T1000 (cell line): ENCODE measurements at regions not wholly inside any gene's neighbourhood (a gene's known extent, or its start where the extent isn't known, plus 50 kb on each side); places are given as distances from the start of the nearest gene placed in this dataset.

Experiments
- DNase-seq: peaks from one replicate; lab custom pipeline; 2025; ENCODE audit warnings: mixed read lengths; lab: John Stamatoyannopoulos, UW

DNA sequence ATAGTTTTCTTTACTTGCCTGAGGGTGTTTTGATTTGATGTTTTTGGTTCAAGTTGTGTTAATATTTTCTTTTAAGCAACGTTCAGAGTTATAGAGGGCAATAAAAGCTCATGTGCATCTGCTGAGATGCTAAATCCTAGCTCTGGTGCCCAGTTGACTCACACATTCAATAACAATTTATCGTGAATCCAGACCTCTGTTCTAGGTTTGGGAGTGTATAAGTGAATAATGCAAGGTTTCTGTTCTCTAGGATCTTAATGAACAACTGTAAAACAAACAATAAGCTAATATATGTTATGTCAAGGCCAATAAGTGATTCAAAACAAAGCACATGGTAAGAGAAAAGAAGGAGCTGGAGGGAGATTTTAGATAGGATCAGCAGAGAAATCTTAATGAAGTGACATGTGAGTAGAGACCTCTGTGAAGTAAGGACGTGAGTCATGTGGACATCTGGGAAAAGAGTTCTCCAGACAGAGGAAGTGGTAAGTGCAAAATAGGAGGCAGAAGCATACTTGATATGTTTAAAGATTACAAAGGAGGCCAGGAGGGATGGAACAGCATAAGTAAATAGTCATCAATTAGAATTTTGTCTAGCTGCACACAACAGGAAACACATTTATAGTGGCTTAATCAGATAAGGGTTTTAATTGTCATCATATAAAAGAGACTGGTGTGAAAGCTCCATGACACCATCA, 278.5 kb upstream of the HTR2A start:
- DNase-seq: no peak

DNA sequence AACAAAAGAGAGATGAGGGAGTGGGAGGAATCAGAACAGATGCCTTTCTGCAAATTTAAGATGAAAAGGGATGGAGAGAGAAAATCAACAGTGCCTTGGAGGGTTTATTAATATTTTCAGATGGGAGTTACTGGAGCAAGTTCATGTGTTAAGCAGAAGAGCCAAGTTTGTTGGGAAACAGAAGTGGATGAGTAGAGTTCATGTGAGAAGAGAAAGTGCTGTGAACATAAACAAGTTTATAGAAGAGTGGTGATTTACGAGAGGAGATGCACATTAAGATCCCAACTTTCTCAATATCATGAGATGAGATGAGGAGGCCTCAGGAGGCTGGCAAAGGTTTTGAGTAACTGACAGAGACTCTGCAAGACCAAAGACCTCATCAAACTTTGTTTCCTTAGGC, 274.1 kb upstream of the HTR2A start:
- no peak for DNase-seq

DNA sequence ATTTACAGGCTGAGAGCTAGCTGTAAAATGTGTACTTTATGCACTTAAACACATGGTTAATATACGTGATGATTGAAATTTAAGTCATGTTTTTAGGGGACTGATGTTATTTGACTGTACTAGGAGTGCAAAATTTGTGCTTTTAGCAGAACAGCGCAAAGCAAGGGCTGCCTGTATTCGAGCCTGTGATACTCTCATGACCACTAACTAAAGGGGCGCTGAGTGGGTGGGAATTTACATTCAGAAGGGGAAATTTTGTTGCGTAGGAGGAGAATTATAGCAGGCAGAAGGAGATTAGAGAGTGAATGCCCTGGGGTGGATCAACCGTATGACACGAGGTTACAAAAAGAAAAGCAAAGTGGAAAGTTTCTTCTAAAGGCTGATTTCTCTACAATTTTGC, 271.8 kb upstream of the HTR2A start:
- DNase-seq: no peak

DNA sequence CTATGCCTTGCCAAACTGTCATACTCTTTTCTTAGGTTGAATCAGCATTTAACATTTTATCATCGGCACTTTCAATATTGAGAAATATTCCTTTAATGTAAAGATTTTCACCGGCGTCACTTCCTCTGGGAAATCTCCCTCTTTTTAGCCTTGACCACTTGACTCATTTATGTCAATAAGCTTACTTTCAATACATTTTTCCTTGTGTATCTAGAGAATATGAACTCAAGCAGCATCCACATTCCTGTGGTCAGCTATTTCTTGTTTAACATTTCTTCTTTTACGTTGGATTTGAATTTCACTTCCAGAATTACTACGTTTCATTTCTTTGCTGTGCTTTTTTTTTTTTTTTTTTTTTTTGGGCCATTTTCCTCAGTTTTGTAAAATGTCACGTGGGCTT, 271.2 kb upstream of the HTR2A start:
- no peak for DNase-seq

DNA sequence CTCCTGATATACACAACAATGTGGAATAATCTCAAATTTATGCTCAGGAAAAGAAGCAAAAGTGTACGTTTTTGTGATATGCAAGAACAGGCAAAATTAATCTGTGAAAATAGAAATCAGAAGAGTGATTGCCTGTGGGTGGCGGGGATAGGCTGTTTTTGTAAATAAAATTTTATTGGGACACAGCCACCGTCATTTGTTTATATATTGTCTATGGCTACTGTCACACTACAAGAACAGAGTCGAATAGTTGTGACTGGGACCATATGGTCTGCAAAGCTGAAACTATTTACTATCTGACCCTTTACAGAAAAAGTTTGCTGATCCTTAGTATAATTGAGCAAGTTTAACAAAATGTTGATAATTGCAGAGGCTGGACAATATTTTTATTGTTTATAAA, 269.5 kb upstream of the HTR2A start:
- DNase-seq: no peak

DNA sequence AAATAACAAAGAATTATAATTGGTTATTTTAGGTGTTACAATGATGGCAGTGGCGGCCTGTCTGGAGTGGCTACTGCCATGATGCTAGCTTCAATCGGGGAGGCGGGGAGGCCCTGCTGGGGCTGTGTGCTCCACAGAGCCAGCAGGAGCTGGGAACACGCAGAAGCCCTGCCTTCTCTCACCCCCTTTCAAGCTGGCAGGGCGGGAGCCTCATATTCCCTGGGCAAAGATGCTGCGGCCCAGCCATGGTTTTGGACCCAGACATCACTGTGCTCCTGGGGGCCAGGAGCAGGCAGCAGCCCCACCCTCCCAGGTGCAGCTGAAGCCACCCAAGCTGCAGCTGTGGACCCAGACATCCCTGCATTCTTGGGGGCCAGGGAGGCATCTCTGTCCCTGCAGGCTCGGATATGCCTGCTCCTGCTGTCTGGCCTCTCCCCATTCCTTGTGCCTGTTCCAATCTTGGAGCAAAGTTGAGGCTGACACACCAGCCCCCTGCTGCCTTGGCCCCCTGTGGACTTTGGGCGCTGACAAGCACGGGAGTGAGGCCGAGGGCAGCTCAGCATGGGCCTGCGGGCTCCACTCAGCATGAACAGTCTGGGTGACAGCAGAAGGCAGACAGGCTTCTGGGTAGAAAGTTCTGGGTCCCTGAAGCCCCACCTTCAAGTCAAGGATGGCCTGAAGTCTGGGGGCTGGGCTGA, 263.1 kb upstream of the HTR2A start:
- no peak for DNase-seq

DNA sequence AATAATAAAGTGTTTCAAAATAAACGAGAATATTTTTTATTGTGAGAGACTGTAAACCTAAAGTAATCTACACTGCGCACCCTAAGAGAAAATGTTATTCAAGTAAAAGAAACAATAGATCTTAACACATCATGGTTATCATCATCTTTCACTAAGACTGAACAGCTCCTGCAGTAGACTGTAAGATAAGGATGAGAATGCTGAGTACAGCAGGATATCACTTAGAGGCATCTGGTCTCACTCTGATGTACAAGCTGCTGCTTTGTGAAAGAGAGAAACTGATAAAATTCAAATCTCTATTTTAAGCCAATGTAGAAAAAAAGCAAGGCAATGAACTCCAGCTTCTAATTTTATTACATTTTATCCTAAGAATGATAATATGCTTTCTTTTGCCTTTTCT, 261.7 kb upstream of the HTR2A start:
- DNase-seq: no peak

DNA sequence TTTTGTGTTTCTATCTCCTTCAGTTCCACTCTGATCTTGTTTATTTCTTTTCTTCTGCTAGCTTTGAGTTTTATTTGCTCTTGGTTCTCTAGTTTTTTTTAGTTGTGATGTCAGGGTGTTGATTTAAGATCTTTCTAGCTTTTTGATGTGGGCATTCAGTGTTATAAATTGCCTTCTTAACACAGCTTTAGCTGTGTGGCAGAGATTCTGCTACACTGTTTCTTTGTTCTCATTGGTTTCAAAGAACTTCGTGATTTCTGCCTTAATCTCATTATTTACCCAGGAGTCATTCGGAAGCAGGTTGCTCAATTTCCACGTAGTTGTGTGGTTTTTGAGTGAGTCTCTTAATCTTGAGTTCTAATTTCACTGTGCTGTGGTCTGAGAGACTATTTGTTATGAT, 251.7 kb upstream of the HTR2A start:
- no peak for DNase-seq

DNA sequence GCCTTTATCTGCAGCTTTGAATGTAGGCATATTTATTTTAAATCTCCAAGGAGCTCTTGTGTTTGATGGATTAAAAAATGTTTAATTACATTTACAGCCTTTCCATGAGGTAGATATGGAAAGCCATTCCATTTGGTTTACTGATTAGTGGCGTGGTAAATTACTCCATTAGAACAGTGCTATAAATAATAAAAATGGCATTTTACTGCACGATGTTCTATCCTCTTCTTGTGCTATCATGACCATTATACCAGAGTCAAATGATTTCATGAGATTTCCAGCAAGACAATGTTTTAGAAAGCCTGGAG, 250.9 kb upstream of the HTR2A start:
- DNase-seq: no peak

DNA sequence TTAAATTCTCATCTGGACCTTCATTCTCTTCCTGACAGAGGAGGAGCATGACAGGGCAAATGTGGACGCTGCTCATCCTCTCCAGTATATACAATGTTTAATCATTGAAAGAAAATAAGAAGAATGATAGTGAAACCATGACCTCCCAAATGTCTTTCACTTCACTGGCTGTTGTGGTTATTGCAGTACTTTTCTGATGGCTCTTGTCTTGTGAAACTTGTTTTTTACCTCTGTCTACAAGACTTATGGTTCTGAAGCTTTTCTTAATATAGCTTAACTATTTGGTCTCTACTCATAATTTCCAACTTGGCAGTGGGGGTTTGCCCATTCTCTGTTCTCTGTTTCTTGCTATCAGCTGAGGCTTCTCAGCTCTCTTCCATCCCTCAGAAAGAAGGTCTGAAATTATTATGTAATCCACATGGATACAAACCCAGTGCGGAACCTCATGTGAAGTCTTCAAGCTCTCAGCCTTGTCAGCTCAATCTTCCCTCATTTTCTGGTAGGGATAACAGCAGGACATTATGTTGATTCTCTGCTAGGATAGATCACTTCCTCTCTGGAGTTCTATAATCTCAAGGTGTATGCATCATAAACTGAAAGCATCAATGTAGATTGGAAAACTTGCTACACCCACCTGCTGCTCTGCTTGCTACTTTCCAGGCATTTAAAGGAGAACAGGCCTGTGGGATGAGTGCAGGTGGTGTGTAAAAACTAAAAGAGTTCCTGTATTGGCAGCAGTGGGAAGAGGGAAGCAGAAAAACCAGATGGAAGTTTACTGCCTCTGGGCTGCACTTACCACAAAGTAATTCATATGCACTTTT, 250.3 kb upstream of the HTR2A start:
- DNase-seq: no peak

DNA sequence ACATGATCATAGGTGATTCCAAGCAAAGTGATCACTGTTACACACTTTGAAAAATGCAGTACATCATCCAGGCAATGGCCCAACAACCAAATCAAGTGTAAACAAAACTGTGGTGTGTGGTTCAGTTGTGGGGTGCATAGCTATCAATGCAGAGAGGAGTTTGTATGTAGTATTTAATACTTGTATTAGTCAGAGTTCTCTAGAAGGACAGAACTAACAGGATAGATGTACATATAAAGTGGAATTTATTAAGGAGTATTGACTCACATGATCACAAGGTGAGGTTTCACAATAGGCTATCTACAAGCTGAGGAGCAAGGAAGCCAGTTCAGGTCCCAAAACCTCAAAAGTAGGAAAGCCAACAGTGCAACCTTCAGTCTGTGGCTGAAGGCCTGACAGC, 249.3 kb upstream of the HTR2A start:
- DNase-seq: no peak

DNA sequence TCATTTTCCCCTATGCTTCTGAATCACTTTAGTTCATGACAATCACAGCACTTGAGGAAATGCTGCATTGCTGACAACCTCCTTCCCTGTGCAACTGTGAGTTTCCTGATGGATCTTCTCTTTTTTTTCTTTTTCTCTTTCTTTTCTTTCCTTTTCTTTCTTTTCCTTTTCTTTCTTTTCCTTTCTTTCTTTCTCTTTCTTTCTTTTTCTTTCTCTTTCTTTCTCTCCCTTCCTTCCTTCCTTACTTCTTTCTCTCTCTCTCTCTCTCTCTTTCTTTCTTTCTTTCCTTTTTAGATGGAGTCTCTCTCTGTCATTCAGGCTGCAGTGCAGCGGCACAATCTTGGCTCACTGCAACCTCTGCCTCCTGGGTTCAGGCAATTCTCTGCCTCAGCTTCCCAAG, 247.9 kb upstream of the HTR2A start:
- no peak for DNase-seq

DNA sequence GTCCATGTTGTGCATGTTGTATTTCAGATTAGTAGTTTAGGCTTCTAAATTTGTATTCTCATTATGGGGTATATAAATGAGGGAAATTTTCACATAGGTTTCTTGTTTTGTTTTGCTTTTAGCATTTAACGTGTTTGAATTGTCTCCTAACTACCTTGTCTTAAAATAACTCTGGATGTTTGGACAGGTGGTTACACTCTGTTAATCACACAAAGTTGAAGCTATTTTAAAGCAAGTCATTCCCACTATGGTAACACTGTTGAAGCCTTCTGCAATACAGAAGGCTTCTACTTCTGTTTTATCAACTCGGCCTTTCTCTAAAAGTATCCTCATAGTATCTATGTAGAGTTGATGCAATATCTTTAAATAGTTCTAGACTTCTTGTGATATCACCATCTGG, 245.3 kb upstream of the HTR2A start:
- no peak for DNase-seq

DNA sequence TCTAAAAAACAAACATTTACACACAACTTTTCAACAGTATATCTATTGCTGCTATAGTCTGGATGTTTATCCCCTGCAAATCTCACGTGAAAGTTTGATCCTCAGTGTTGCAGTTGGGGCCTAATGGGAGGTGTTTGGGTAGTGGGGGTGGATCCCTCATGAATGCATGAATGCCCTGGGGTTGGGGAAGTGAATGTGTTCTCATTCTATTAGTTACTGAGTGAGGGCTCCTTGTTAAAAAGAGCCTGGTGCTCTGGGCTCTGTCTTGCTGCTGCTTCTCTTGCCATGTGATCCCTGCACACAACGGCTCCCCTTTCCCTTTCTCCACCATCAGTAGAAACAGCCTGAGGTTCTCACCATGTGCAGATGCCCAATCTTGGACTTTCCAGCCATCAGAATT, 242.7 kb upstream of the HTR2A start:
- no peak for DNase-seq

DNA sequence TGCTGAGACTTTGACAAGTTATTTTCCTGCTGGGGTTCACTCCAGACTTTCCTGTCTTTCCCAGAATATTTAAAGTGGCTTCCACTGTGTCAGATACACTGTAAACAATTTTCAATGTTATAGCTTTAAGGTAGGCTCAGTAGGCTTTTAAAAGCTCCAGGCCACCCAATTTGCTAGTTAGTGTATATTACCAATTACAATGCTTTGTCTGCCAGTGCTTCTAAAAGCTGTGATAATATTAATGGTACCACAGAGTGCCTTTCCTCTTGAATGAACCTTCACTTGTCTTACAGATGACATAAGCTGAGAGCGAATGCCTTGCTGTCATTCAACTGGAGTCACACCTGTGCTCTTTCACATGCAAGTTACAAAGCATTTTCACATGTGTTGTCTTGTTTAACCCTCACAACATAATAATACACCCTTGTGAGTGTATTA, 239.7 kb upstream of the HTR2A start:
- DNase-seq: no peak

DNA sequence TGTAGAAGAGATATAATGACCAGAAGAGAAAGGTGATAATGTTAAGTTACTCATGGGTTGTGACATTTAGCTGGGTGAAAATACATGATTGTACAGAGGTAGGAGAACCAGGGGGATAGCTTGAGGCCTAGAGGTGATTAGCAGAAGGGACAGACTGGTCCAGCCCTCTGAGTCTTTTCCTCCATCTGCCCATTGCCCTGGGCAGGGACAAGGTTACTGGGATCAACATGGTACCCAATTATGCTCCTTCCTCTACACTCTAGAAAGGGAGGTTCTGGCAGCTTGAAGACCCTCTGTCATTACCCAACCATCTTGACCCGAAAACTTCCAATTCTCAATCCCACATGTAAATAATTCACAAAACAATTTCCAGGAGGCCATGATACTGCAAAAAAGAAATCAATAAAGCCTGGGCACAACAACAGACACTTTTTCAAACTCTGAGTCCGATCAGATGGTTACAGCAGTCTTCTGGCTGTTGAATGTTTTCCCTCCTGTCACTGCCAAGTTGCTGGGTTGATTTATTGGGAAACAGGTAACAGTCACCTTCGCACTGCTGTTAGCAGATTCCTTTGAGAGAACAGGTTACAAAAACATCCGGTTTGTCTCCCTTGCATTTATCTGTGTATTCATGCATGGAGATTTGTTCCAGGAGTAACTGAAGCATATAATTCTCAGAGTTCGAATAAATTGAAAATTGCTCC, 239.1 kb upstream of the HTR2A start:
- DNase-seq: no peak

DNA sequence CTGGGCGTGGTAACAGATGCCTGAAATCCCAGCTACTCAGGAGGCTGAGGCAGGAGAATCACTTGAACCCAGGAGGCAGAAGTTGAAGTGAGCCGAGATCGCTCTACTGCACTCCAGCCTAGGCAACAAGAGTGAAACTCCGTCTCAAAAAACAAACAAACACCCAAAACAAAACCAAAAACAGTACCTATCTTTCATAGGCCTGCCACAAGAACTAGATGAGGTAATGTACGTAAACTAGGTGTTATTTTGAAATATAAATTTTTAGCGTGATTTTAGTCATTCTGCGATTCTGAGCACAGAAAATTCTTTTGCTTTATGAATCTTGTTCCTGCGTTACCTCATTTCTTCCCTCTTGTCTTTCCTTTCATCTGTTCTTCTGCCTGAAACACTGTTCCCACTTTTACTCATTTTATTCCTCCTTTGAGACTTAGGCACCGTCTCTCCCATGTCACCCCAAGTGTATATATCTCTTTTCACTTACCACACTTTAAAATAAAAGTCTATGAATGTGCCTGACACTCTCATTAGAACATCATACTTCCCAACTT, 238.2 kb upstream of the HTR2A start:
- DNase-seq: no peak

DNA sequence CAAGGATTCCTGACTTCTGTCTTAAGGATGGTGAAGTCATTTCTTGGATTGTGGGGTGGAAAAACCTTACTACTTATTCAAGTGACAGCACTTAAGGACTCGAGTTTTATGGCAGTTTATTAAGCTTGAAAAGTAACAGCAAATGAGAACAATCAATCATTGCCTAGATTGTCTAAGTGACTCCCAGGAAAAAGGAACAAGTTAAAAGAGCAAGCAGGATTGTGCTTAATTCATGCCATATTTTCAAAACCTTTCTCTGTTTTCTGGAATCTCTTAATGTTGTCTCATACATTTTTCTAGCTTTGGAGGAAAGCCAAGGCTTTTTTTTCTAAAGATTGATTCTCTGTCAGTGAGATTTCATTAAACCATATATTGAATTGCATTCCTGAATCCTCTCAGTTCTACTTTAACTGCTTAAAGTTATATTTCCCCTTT, 236.2 kb upstream of the HTR2A start:
- DNase-seq: no peak

DNA sequence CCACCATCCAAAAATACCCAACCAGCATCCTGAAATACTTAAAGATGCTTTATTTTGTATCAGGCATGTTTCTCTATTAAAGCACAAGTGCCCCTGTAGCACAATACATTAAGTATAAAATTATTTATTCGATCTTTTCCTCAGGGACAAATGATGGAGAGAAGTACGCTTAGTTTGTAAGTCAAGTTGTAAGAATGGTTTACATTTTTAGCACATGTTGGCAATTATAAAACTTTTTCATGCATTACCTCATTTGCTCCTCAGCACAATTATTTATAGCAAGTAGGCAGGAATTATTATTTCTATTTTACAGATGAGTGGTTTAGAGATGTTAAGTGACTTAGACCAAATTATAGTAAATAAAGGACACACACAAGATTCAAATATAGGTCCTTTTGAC, 232.6 kb upstream of the HTR2A start:
- DNase-seq: no peak

DNA sequence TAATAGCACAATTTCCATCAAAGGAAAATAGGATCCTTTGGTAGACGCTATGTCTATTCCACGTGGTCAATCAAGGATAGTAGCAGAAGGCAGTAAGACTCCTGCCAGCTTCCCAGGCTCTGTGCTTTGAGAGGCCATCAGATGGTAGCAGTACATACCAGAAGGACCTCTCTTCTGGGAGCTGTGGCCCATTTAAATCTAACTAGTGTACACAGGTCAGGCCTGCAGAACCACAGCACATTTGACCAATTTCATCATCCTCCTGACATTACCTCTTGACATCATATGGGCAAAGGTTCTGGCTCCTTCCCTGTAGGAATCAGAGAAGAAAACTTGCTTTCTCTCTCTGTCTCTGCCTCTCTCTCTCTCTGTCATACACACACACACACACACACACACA, 229.6 kb upstream of the HTR2A start:
- DNase-seq: no peak

DNA sequence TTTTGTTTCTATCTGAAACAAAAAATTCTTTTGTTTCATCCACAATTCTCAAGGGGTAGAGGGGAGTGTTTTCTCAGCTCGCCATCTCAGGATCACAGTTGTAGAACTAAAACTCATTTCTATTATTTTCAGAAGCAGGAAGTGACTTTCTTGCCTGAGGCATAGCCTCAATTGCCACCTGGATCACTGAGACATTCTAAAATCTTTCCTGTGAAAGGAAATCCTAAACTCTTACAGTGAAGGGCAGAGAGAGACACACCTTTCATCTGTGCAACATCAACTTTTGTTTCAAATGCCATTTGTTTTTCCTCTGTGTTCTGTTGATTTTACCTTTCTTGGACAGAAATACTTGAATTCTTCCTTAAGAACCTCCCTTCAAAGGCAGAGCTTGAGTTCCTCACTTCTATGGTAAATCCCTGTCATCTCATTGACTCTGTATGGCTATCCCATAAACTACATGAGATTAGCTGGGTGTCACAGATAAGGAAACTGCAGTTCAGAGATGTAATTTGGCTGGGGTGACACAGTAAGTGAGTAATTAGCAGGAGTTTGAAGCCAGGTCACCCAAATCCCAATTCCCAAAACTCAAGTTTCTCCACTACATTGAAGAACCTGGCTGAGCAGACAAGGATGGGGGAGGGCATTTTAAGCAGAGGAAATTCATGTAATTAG, 224.4 kb upstream of the HTR2A start:
- no peak for DNase-seq

DNA sequence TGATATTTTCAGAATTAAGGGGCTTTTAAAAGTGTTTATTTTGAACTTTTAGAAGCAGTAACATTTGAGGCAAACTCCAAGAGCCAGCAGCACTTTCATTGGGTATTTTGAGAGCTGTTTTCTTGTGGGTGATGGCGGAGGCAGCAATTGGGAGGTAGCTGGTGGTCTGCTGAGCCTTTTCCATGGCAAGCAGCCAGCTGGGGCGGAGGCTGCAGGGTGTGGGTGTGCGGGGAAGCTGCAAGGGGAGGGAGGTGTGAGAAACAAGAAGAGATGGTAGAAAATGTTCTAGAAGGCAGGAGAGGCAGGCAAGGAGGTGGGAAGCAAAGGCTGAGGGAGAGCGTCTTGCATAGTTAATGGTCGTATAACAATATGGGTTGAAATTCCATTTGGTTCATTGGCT, 223.4 kb upstream of the HTR2A start:
- DNase-seq: no peak
